GM13976 (cell line): ENCODE measurements at regions not wholly inside any gene's neighbourhood (a gene's known extent, or its start where the extent isn't known, plus 50 kb on each side); places are given as distances from the start of the nearest gene placed in this dataset.

Experiments
- DNase-seq: peaks from one replicate; pipeline ENCODE4 v3.0.0; 2012; ENCODE audit warnings: low spot score
- in situ Hi-C: fragments of 300-500 bp; cut with MboI; formaldehyde crosslinking; loops from one replicate; pipeline ENCODE4 v1.12.0; 2022; ENCODE audit warnings: low sequenced_read_pairs, mixed read lengths, inconsistent platforms; ENCODE audit not compliant: unreplicated experiment
- TF ChIP-seq, protein P1 (sequence below): IDR thresholded peaks from 2 replicates; pipeline ENCODE4 v1.5.1; 2012; ENCODE audit warnings: borderline replicate concordance, mild to moderate bottlenecking; ENCODE audit not compliant: insufficient read depth; ENCODE audit errors: extremely low read depth, missing control alignments, control extremely low read depth

DNA sequence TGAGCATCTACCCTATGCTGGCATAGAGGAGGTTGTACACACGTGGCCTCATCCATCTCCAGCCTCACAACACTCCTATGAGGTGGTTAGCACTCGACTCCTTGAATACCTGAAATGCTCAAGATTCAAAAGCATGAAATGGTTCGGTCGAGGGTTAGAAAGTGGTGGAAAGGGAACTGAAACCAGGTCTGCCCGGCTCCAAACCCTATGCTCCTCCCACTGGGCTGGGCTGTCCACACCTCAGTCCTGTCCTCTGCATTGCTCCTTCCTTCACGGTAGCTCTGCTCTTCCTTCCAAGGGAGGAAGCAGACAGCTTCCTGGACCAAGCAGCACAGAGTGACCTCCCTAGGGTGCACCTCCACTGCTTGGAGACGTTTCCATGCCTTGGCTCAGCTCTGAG is 565.2 kb upstream of the ID2 start:
- TF ChIP-seq, protein P1, sequence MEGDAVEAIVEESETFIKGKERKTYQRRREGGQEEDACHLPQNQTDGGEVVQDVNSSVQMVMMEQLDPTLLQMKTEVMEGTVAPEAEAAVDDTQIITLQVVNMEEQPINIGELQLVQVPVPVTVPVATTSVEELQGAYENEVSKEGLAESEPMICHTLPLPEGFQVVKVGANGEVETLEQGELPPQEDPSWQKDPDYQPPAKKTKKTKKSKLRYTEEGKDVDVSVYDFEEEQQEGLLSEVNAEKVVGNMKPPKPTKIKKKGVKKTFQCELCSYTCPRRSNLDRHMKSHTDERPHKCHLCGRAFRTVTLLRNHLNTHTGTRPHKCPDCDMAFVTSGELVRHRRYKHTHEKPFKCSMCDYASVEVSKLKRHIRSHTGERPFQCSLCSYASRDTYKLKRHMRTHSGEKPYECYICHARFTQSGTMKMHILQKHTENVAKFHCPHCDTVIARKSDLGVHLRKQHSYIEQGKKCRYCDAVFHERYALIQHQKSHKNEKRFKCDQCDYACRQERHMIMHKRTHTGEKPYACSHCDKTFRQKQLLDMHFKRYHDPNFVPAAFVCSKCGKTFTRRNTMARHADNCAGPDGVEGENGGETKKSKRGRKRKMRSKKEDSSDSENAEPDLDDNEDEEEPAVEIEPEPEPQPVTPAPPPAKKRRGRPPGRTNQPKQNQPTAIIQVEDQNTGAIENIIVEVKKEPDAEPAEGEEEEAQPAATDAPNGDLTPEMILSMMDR, result no peak
- in situ Hi-C loops, result no loop called here
- peak; percentile 70 for DNase-seq

DNA sequence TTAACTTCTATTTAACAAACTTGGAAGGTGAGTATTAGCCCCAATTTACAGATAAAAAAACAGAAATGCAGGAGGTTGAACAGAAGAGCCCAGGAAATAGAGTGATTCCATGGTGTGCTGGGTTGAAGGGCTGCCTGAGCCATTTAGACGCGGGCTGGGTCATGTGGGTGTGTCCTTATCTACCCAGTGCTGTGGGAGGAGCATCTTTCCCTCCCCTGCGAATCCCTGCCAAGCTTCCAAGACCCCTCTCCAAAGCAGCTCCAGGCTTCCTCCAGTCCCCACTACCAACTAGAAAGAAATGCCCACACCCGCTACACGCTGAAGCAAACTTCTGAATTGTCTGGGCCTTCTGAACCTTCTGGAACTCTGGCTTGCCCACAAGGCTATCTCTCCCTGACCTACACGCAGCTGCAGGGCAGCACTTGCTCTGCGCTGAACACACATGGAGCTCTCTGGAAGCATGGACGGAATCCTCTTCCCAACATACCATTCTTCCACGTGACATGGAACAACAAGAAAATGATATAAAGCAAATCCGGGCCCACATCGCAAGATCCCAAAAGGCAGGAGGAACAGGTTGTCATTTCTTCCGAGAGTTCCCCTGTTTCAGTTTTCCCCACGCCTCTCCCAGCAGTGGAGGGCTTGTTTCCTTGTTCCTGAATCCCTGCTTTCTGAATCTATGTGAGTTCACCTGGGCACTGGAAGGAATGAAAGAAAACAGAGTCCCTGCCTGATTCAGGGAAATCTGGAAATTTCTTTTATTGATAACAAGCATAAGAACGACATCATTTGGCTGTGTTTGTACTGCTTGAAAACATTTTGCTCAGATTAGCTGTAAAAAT is 562.7 kb upstream of the ID2 start:
- no peak for DNase-seq
- TF ChIP-seq, protein P1, result no peak
- in situ Hi-C loops, result no loop called here

DNA sequence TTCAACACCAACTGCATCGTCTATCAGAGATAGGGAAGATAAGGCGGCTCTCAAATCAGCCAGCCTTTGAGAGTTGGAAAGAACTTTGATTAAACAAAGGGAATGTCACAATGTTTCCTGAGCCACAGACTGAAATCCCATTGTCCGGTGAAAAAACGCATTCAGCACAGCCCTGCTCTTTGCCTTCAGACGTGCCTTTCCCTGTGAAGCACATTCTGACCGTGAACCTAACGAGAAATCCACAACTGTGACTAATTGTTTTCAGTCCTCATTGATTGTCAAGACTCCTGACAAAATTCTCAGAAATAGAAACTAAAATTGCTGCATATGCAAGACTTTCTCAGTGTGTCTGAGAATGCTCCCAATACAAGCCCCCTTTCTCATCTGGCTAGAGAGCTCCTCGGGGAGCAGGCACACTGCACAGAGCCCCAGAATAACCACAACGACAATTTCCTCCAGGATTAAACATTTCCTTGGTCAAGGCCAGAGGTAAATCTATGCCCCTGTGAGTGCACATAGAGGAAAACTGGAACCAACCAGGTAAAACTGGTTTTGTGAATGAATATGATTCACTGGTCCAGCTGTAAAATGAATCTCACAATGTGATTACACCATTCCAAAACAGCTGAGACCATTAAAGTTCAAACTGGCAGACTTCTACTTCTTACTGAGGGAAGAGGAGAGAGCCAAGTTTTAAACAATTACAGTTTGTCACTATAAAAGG is 561.9 kb upstream of the ID2 start:
- no peak for DNase-seq
- in situ Hi-C loops, result no loop called here
- TF ChIP-seq, protein P1, result no peak

DNA sequence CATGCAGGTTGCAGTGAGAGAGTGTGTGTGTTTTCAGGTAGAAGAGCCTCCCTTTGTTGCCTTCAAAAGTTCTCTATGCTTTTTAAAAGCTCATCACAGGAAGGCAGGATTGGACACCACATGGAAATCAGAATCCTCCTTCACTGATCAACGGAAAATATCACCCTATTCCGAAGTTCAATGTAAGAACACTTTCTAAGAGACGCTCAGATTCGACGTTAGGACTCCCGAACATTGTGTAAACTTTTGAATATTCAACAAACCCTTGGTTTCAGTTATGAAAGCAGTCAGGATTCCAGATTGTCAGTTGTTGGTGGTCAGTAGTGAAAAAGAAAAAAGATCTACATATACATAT is 561.4 kb upstream of the ID2 start:
- TF ChIP-seq, protein P1, result no peak
- in situ Hi-C loops, result no loop called here
- DNase-seq, result no peak

DNA sequence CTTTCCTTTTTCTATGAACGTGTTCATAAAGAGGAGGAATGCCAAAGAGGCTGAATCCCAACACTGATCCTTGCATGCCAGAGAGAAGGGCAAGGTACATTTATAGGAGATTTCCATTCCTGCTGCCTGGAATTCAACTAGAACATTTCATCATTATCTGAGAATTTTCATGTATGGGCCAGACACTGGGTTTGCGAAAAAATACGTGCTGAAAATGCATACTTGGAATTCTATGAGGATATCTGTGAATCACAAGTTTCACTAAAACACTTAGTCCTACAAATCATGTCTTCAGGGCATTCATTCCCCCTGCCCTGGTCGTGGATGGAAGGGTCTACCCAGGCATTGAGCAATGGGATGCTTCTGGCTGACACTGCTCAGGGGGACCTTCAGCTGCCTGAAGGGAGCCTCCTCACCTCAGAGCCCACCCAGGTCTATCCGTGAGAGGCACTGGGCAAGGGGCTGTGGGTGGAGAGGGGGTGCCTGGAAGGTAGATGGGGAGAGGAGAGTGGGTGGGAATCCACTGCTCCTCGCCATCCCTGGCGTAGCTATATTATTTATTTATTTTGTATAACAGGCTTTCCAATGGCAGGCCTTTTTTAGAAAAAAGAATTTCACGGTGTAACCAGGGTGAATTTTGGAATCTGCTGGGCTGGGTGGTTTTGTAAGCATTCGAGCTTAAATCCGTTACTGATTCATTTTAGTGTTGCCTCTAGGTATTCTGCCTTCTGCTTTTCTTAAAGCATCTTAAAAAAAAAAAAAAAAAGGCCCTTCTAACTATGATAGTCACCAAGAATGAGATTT is 560.6 kb upstream of the ID2 start:
- in situ Hi-C loops, result no loop called here
- TF ChIP-seq, protein P1, result no peak

DNA sequence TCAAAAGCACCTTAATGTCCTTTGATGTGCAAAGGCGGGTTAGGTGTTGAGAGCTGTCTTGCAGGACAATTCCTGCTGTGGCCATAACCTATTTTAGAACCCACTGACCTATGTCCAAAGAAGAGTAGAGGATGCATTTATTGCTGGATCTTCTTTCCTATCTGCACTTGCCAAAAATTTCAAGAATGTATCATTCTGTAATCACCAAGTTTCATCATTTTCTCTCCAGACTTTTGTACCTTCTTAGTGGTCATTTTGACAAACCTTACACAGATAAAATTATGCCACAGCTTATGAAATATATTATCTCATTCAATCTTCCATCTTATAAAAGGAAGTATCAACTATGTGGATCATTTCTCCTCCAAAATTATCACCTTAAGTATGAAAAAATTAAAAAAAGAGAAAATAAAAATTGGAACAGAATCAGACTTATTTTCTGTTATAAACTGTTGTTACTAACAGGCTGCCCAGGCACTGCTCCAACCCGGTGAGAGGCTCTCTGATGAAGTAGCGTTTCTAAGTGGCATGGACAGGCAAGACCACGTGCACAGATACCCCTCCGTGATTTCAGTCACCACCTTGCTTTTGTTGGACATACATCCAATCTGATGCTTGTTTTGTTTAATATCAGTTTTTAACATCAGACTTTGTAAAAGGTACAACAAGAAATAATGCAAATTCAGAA is 559.9 kb upstream of the ID2 start:
- DNase-seq, result no peak
- TF ChIP-seq, protein P1, result no peak
- in situ Hi-C loops, result no loop called here

More for the DNA sequence above, 560.6 kb upstream of the ID2 start:
- DNase-seq, result no peak
